NT2/D1 (cell line): ENCODE measurements at regions not wholly inside any gene's neighbourhood (a gene's known extent, or its start where the extent isn't known, plus 50 kb on each side); places are given as distances from the start of the nearest gene placed in this dataset.
"Not testable (repeated sequence)": the region's sequence is repeated elsewhere in the genome, so short reads cannot be mapped to it uniquely, and the experiment has no call there.

Source experiments
- YY1 ChIP-seq: IDR thresholded peaks from 2 replicates; pipeline ENCODE4 v1.6.1; 2011; ENCODE audit not compliant: insufficient read length, insufficient read depth
- ZNF274 ChIP-seq: IDR thresholded peaks from 2 replicates; pipeline ENCODE4 v1.6.1; 2011; ENCODE audit warnings: mild to moderate bottlenecking, low read depth, low read length

DNA sequence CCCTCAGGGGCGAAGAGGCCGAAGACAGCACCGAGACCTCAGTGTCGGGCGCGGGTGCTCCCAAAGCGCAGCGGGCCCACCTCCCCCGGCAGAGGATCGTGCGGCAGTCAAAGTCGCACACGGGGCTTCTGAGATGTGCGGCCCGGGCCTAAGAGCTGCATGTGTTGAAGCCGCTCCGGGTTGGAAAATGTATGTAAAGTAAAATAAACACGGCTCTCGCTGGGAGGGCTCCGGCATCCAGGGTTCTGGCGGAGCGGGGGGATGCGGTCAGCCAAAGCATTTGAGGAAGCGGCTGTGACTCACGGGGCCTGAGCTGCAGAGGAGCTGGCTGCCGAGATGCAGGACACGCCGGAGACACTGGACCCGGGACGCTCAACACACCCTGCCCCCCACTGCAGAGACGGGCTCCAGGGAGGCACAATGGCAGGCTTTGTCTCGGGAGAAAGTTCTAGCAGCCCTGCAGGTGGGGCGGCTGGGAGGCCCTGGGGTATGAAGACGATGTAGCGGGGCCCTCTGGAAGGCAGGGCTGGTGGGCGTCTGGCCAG is 185.8 kb downstream of the NPIPB11 start:
- not testable (repeated sequence) for TF ChIP-seq YY1, ZNF274
